Activated CD4-positive, CD25-positive, alpha-beta regulatory T cell treated with anti-CD3 and anti-CD28 coated beads, Interleukin-2, amount 50 U/mL, for 72 hours (primary cell): ENCODE measurements at regions not wholly inside any gene's neighbourhood (a gene's known extent, or its start where the extent isn't known, plus 50 kb on each side); places are given as distances from the start of the nearest gene placed in this dataset.
"Not testable (repeated sequence)": the region's sequence is repeated elsewhere in the genome, so short reads cannot be mapped to it uniquely, and the experiment has no call there.

ENCODE experiments used
- DNase-seq: peaks from one replicate; pipeline ENCODE4 v3.0.0; 2021

DNA sequence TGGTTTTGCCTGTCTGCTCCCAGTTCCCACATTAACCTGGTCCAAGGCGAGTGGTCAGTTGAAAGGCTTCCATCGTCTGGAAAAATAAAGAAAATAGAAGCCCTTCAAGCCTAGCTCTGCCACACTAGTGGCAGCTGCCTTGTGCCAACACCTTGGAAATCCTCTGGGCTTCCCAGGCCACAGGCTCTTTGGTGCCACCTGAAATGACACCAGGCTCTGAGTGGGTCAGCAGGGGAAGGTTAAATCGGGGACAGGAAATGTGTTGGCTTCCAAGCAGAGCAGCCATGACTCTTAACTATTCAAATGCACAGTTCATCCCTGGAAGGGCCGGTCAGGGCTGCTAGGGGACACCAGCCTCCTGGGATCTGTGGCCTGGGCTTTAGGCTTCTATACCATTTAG is 558.7 kb downstream of the MATN1 start:
- DNase-seq, result no peak

- no peak for DNase-seq
Measured at GRCh38 chr1:30162565-30162964, 560.8 kb downstream of the MATN1 start.

DNA sequence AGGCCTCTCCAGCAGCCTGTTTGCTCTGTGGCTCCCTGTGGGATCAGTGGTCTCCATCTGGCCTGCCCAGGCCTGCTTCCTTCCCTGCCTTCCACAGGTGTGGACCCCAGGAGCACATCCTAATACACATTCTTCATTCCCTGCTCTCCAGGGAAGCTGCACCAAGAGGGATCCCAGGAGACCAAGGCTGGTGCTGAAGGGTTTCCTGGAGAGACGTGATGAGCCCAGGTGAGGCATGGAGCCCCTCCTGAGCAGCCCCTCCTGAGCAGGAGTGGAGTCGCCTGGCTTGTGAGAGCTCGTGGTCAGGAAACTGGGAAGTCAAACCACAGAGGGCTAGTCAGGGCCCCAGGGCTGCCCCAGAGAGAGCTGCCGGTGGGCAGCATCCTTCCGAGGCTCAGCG is 561.4 kb downstream of the MATN1 start:
- no peak for DNase-seq

- DNase-seq, result no peak
Measured at GRCh38 chr1:30160999-30161689, 562.2 kb downstream of the MATN1 start.

DNA sequence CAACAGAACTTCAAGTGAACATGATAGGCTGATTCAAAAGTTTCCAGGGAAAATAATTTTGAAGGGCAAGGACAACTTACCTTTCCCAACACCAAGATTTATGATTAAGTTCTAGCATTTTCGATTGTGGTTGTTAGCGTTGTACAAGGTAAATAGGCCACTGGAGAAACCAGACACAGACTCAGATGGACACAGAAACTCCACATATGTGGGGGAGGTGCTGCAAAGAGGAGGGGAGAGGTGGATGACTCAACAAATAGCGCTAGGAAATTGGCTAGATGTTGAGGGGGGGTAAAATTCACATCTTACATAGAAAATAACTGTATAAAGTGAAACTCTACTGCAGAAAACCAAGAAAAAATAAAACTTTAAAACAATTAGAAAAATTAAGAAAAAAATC is 564.4 kb downstream of the MATN1 start:
- DNase-seq, result no peak

- not testable (repeated sequence) for DNase-seq
Measured at GRCh38 chr1:30155698-30156097, 567.7 kb downstream of the MATN1 start.

- not testable (repeated sequence) for DNase-seq
Measured at GRCh38 chr1:30155253-30155652, 568.1 kb downstream of the MATN1 start.

DNA sequence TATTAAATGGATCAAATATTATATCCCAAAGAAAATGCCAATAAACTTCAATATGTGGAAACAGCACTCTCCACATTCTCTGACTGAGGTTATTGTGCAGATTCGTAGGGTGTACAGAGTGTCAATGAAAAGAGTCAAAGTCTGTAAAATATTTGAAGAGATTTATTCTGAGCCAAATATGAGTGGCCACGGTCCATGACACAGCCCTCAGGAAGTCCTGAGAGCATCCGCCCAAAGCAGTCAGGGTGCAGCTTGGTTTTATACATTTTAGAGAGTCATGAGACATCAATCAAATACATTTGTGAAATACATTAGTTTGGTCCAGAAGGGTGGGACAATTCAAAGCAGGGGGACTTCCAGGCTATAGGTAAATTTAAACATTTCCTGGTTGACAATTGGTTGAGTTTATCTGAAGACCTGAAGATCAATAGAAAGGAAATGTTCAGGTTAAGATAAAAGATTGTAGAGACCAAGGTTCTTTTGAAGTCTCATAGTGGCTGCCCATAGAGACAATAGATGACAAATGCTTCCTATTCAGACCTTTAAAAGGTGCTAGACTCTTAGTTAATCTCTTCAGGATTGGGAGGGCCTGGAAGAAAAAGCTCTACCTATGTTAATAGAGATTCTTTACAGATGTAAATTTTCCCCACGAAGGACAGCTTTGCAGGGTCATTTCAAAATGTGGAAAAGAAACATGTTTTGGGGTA is 569.5 kb downstream of the MATN1 start:
- no peak for DNase-seq

GRCh38 chr1:30151826-30152225 is 571.6 kb downstream of the MATN1 start:
- DNase-seq, result no peak

DNA sequence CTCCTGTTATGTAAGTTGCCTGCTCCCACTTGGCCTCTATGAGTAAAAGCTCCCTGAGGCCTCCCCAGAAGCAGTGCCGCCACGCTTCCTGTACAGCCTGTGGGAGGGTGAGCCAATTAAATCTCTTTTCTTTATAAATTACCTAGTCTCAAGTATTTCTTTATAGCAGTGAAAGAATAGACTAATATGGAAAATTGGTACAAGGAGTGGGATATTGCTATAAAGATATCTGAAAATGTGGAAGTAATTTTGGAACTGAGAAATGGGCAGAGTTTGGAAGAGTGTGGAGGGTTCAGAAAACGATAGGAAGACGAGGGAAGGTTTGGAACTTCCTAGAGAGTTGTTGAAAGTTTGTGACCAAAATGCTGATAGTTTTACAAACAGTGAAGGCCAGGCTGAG is 572.3 kb downstream of the MATN1 start:
- DNase-seq, result no peak

- no peak for DNase-seq
Measured at GRCh38 chr1:30149226-30149625, 574.2 kb downstream of the MATN1 start.

GRCh38 chr1:30148676-30149075 is 574.7 kb downstream of the MATN1 start:
- no peak for DNase-seq

DNA sequence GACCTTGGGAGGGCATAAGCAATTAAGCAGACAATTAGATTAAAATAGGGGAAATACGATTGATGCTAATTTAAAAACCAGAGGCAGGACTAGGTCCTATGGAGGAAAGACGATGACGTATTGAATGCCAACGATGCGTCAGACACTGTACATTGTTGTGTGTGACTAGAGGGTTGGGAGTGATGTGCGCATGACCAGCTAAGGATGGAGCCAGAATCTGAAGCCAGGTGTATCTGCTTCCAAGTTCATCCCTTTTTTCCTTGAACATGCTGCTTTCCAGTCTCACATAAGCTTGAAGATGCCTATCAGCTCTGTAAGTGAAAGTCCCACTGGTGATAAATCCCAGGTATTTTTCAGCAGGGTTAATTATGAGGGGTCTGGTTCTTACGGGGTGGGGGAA is 576.2 kb downstream of the MATN1 start:
- DNase-seq, result no peak

DNA sequence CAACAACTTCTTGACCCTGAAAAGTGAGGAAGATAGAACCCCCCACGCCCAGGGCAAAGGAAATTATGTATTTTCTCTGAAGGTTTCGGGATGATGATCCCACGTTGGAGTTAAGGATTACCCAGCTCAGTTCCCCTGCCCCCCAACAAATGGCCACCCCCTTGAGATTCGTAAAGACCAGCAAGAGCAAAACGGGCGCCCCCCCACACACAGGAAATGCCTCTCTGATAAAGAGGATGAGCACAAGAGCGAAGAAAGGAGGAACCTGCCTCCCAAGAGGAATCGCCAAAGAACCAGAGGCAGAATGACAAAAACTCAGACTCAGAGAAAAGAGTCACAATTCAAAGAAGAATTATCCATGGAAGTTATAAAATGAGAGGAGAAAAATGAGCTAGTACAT is 576.9 kb downstream of the MATN1 start:
- DNase-seq, result no peak

DNA sequence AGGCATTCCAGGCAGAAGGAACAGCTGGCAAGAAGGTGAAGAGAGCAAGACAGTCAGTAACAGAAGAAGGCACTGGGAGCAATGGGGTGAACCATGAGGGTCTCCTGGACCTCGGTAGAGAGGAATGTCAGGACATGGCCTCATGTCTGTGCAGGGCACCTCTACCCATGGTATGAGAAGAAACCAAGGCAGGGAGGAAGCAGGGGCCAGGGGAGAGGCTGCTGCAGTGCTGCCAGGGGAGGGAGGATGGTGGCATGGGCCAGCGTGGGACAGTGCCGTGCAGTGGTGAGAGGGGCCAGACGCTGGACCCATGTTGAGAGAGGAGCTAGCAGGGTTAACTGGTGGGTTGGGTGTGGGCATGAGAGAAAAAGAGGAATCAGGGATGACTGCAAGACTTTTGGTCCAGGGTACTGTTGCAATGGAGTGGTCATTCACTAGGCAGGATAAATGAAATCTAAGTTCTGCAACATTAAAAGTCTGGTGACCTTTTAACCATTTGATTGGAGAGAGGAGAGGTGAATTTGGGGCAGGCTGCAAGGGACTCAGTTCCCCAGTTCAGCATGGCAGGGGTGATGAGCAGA is 577.6 kb downstream of the MATN1 start:
- no peak for DNase-seq

DNA sequence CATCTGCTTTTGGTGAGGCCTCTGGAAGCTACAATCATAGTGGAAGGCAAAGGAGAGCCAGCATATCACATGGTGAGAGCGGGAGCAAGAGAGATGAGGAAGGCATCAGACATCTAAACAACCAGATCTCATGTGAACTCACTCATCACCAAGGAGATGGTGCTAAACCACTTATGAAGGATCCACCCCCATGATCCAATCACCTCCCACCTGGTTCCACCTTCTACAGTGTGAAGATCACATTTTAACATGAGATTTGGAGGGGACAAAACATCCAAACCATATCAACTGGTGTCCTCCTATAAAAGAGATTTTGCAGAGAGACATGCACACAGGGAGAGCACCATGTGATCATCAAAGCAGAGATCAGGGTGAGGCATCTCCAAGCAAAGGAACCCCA is 578.6 kb downstream of the MATN1 start:
- no peak for DNase-seq

- no peak for DNase-seq
Measured at GRCh38 chr1:30143517-30143916, 579.9 kb downstream of the MATN1 start.

DNA sequence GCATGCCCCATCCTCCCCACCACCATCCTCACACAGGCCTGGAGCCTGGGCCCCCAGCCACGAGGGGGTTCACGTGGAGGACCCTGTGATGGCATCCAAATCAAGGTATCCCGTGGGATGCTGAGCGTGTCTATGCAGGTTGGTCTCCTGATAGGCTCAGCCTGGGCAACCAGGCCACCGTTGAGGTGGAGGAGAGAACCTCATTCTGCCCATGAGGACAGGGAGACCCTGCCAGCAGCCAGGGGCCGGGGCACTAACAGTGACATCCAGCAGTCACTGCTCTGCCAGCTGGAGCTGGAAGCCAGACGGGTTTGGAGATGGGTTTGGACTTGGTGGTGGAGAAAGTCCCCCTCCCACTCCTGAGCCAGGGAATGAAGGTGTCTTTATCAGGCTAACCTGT is 582.8 kb downstream of the MATN1 start:
- no peak for DNase-seq

DNA sequence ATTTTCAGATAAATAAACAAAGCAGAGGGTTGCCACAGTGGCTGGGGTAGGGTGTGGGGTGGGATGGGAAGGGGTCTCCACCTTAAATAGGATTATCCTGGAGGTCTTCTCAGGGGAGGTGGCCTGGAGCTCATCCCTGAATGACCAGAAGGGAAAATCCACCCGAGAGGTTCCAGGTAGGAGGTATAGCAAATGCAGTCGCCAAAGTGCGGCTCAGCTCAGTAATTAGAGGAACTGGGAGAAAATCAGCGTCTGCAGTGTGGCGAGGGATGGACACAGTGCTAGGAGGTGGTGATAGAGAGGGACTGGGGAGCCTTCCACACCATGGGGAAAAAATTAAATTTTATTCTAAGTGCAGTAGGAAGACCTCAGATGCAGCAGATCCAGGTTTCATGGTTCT is 584.5 kb downstream of the MATN1 start:
- no peak for DNase-seq

DNA sequence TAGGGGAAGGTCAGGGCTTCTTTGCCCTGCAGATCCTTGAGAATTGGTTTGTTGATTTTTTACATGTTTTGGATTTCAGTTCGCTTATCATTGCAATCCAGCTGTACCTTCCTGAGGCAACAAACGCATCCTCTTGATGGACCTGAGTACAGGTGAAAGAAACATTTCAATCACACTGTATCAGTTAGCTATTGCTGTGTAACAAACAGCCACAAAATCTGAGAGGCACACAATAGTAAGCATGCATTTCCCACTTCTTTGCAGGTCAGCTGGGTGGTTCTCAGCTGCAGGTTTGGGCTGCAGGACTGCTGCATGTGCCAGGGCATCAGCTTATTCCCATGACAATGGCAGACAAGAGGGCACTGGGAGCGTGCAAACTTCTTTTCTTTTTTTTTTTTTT is 586.4 kb downstream of the MATN1 start:
- DNase-seq, result no peak

DNA sequence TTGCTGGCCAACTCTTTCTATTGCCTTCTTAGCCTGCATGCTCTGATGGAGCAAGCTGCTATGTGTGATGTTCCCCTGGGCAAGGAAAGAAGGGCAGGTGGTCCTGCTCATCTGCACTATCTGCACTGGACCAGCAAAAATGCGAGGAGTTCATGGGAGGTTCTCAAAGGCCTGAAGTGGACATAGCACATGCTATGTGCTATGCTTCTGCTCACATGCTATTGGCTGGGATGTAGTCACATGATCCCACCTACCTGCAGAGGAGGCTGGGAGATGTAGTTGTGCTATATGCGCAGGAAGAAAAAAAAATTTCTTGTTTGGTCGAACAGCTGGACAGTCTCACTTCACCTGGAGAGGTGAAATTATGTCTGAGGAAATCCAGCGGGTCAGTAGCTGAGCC is 587.7 kb downstream of the MATN1 start:
- DNase-seq, result no peak

GRCh38 chr1:30134466-30135217 is 588.7 kb downstream of the MATN1 start:
- DNase-seq, result no peak

DNA sequence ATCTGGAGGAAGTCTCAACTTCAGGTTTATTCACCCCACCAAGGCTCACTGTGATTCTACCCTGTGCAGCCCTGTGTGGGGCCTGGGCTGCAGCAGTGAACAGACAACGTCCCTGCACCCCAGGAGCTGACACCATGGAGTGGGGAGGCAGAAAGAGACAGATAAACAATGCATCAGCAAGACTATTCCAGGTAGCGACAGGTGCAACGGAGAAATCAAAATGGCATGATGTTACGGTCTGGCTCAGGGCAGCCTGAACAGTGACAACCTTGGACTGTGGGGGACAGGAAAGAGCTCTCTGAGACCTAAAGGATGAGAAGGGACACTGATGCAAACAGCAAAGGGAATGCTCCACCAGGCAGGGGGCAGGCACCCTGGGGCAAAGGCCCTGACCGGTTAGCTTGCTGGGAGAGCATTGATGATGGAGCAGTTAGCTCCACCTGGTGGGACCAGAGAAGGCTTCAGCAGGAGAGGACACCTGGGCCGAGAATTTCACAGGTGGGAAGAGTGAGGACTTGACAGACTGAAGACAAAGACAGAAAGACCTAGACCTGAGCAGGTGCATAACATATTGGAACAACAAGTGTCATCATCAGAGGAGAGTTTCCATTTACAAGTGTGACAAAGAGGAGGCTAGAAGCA is 589.9 kb downstream of the MATN1 start:
- no peak for DNase-seq
